Natural killer cell (primary cell): ENCODE measurements at regions not wholly inside any gene's neighbourhood (a gene's known extent, or its start where the extent isn't known, plus 50 kb on each side); places are given as distances from the start of the nearest gene placed in this dataset.

Source experiments
- ATAC-seq, 3 donors: fragments of 150-1000 bp in 2 of 3; fragments of 200-7000 bp in 1 of 3; cut with Tn5 transposase; 1 replicate in 1 of 3; 2 replicates in 2 of 3; pipeline ENCODE4 v1.10.0; 2021; ENCODE audit warnings: mild to moderate bottlenecking in 2 of 3, moderate library complexity in 2 of 3
- DNase-seq, 2 donors: peaks; one replicate each; pipeline versions ENCODE4 v3.0.0 to v3.0.0-alpha.2; 2013 to 2021; ENCODE audit warnings: mixed read lengths in 1 of 2
- H3K27ac ChIP-seq: one replicate; pipeline ENCODE4 v1.5.1; 2013; ENCODE audit warnings: mild to moderate bottlenecking, low read length
- H3K27me3 ChIP-seq: one replicate; pipeline ENCODE4 v1.6.1; 2013; ENCODE audit warnings: low read length; ENCODE audit not compliant: control insufficient read depth, insufficient read depth
- H3K36me3 ChIP-seq: one replicate; pipeline ENCODE4 v1.6.1; 2013; ENCODE audit warnings: low read length; ENCODE audit not compliant: control insufficient read depth, insufficient read depth
- H3K4me1 ChIP-seq: one replicate; pipeline ENCODE4 v1.6.1; 2013; ENCODE audit warnings: low read length; ENCODE audit not compliant: control insufficient read depth, insufficient read depth
- H3K4me3 ChIP-seq: one replicate; pipeline ENCODE4 v1.5.1; 2013; ENCODE audit warnings: low read length
- H3K9me3 ChIP-seq: one replicate; pipeline ENCODE4 v1.6.1; 2013; ENCODE audit warnings: low read length; ENCODE audit not compliant: control insufficient read depth, insufficient read depth
- H3K27ac Mint-ChIP-seq, 2 donors: one replicate each; pipeline ENCODE4 v1.8.0; 2022; ENCODE audit warnings: mild to moderate bottlenecking in 2 of 2, mixed read lengths in 2 of 2, moderate library complexity in 1 of 2
- H3K27me3 Mint-ChIP-seq, 2 donors: one replicate each; pipeline ENCODE4 v1.8.0; 2022; ENCODE audit warnings: low read depth in 2 of 2, mixed read lengths in 2 of 2
- H3K36me3 Mint-ChIP-seq: one replicate; pipeline ENCODE4 v1.8.0; 2022; ENCODE audit warnings: mixed read lengths
- H3K4me1 Mint-ChIP-seq, 2 donors: one replicate each; pipeline ENCODE4 v1.8.0; 2022; ENCODE audit warnings: mixed read lengths in 2 of 2
- H3K4me3 Mint-ChIP-seq: one replicate; pipeline ENCODE4 v1.8.0; 2022; ENCODE audit warnings: mild to moderate bottlenecking, moderate library complexity, mixed read lengths
- H3K9me3 Mint-ChIP-seq, 2 donors: one replicate each; pipeline ENCODE4 v1.8.0; 2022; ENCODE audit warnings: mixed read lengths in 2 of 2
- CTCF ChIP-seq: fragments of 200-600 bp; IDR thresholded peaks from one replicate; pipeline ENCODE4 v1.8.0; 2022; ENCODE audit warnings: antibody characterized with exemption
- WGBS: methylation state at CpG from one replicate; pipeline ENCODE4 v1.1.7; 2013; ENCODE audit warnings: missing lambda C conversion rate; ENCODE audit not compliant: insufficient coverage; 5-methylcytosine and 5-hydroxymethylcytosine counted together
- intact Hi-C: fragments of 100-400 bp; cut with micrococcal nuclease; formaldehyde crosslinking; loops from one replicate; pipeline ENCODE4 v1.14.2; 2022

GRCh38 chr2:226181909-226182308, 617.7 kb downstream of the IRS1 start:
- no peaks in the 10 kb centered on the region for H3K9me3 ChIP-seq

GRCh38 chr2:226180281-226180884, 619.2 kb downstream of the IRS1 start:
- no peaks in the 10 kb centered on the region for H3K36me3 ChIP-seq
- H3K27me3 Mint-ChIP-seq = no peaks in the 10 kb centered on the region
- no peaks in the 10 kb centered on the region for H3K9me3 ChIP-seq
- no peak for TF ChIP-seq CTCF
- H3K9me3 Mint-ChIP-seq = peaks cover 10 to 13% of the 10 kb centered on the region in 2 donors
- H3K36me3 Mint-ChIP-seq = no peaks in the 10 kb centered on the region
- H3K27me3 ChIP-seq = no peaks in the 10 kb centered on the region
- no peaks in the 10 kb centered on the region for H3K4me1 ChIP-seq
- ATAC-seq (no peak), DNase-seq (no peak)
- H3K27ac ChIP-seq = no peak overlapping the region
- H3K4me3 Mint-ChIP-seq = no peak overlapping the region
- no peak overlapping the region for H3K4me3 ChIP-seq
- WGBS = 77% methylated on average over 11 of the region's 11 CpGs
- no peak overlapping the region for H3K27ac Mint-ChIP-seq
- H3K4me1 Mint-ChIP-seq = no peaks in the 10 kb centered on the region
- intact Hi-C loops = no loop called here

More at GRCh38 chr2:226181909-226182308, 617.7 kb downstream of the IRS1 start:
- Histone ChIP-seq H3K36me3 (no peaks in the 10 kb centered on the region), H3K4me1 (no peaks in the 10 kb centered on the region), H3K27me3 (no peaks in the 10 kb centered on the region), H3K4me3 (no peak overlapping the region), H3K27ac (no peak overlapping the region)
- H3K4me3 Mint-ChIP-seq = no peak overlapping the region
- DNase-seq (no peak), ATAC-seq (no peak)
- H3K27ac Mint-ChIP-seq = no peak overlapping the region
- H3K36me3 Mint-ChIP-seq = no peaks in the 10 kb centered on the region
- no peaks in the 10 kb centered on the region for H3K4me1 Mint-ChIP-seq
- H3K27me3 Mint-ChIP-seq = no peaks in the 10 kb centered on the region
- intact Hi-C loops = no loop called here
- TF ChIP-seq CTCF = no peak
- peaks cover 10 to 11% of the 10 kb centered on the region in 2 donors for H3K9me3 Mint-ChIP-seq

GRCh38 chr2:226179010-226179409, 620.6 kb downstream of the IRS1 start:
- H3K4me1 ChIP-seq = no peaks in the 10 kb centered on the region
- Mint-ChIP-seq H3K27me3 (no peaks in the 10 kb centered on the region), H3K27ac (no peak overlapping the region), H3K36me3 (no peaks in the 10 kb centered on the region), H3K4me3 (no peak overlapping the region), H3K9me3 (peaks cover 13 to 16% of the 10 kb centered on the region in 2 donors), H3K4me1 (no peaks in the 10 kb centered on the region)
- DNase-seq (no peak), ATAC-seq (no peak)
- no peaks in the 10 kb centered on the region for H3K9me3 ChIP-seq
- no peaks in the 10 kb centered on the region for H3K27me3 ChIP-seq
- H3K36me3 ChIP-seq = no peaks in the 10 kb centered on the region
- H3K4me3 ChIP-seq = no peak overlapping the region
- H3K27ac ChIP-seq = no peak overlapping the region
- TF ChIP-seq CTCF = no peak
- WGBS = 100% methylated on average over 1 of the region's 1 CpG
- intact Hi-C loops = no loop called here

- H3K4me3 ChIP-seq = no peak overlapping the region
- H3K27ac Mint-ChIP-seq = no peak overlapping the region
- intact Hi-C loops = no loop called here
- WGBS = 79% methylated on average over 3 of the region's 3 CpGs
- no peak for ATAC-seq
- H3K36me3 ChIP-seq = no peaks in the 10 kb centered on the region
- no peaks in the 10 kb centered on the region for H3K9me3 ChIP-seq
- peaks cover 6 to 9% of the 10 kb centered on the region in 2 donors for H3K9me3 Mint-ChIP-seq
- H3K4me1 Mint-ChIP-seq = no peaks in the 10 kb centered on the region
- H3K4me3 Mint-ChIP-seq = no peak overlapping the region
- no peak for TF ChIP-seq CTCF
- no peaks in the 10 kb centered on the region for H3K27me3 ChIP-seq
- no peaks in the 10 kb centered on the region for H3K4me1 ChIP-seq
- H3K27ac ChIP-seq = no peak overlapping the region
- H3K27me3 Mint-ChIP-seq = no peaks in the 10 kb centered on the region
- H3K36me3 Mint-ChIP-seq = no peaks in the 10 kb centered on the region
- DNase-seq = no peak
These were observed 623.2 kb downstream of the IRS1 start for GRCh38 chr2:226176283-226176984.
